ENCODE measurements at regions not wholly inside any gene's neighbourhood (a gene's known extent, or its start where the extent isn't known, plus 50 kb on each side); places are given as distances from the start of the nearest gene placed in this dataset.

GRCh38 chrX:125004799-125005198 is 314.9 kb upstream of the TEX13C start:
- no peak for TF ChIP-seq ZNF8 (CRISPR knock-in tag; IDR thresholded peaks at IDR 0.05)
- TF ChIP-seq BACH2 (CRISPR knock-in tag; IDR thresholded peaks at IDR 0.05; ENCODE audit: borderline replicate concordance) = no peak
- TF ChIP-seq ZFP3 (CRISPR knock-in tag; IDR thresholded peaks at IDR 0.05) = no peak
